H1 (cell line): ENCODE measurements at regions not wholly inside any gene's neighbourhood (a gene's known extent, or its start where the extent isn't known, plus 50 kb on each side); places are given as distances from the start of the nearest gene placed in this dataset.
A peak's percentile ranks its signal among the peaks of the same experiment; 100 is the strongest.

Experiments
- CTCF ChIA-PET: fragments of 300-600 bp; sonication (Branson Sonifier 250); formaldehyde crosslinking; loops from one replicate; lab custom pipeline; 2021; ENCODE audit not compliant: partially characterized antibody; lab: Charles Lee
- POLR2A ChIA-PET: fragments of 300-600 bp; sonication (Branson Sonifier 250); formaldehyde crosslinking; loops from one replicate; lab custom pipeline; 2021; ENCODE audit warnings: inconsistent platforms; ENCODE audit not compliant: partially characterized antibody; lab: Charles Lee
- DNase-seq, 2 experiments: peaks; one replicate each; pipeline versions ENCODE4 v3.0.0 to v3.0.0-alpha.2; 2010 to 2022; ENCODE audit warnings: low spot score in 2 of 2, low read depth in 1 of 2, mixed read lengths in 1 of 2
- FAIRE-seq: peaks from 2 replicates; lab custom pipeline; 2011; peaks lifted over from hg19 to GRCh38; lab: Jason Lieb, UNC
- H2AFZ ChIP-seq: 2 replicates; pipeline ENCODE4 v1.8.1; 2012; ENCODE audit warnings: low read length, inconsistent platforms
- H2AK5ac ChIP-seq: 2 replicates; pipeline ENCODE4 v1.6.1; 2013; ENCODE audit warnings: low read depth, low read length
- H2BK120ac ChIP-seq: replicated peaks from 2 replicates; pipeline ENCODE3; 2013; ENCODE audit warnings: low read depth, low read length, inconsistent platforms
- H2BK12ac ChIP-seq: 2 replicates; pipeline ENCODE4 v1.6.1; 2013; ENCODE audit warnings: low read depth, low read length
- H2BK15ac ChIP-seq: 2 replicates; pipeline ENCODE4 v1.6.1; 2013; ENCODE audit warnings: low read length
- H2BK20ac ChIP-seq: 2 replicates; pipeline ENCODE4 v1.6.1; 2013; ENCODE audit warnings: low read length
- H2BK5ac ChIP-seq: 2 replicates; pipeline ENCODE4 v1.6.1; 2013; ENCODE audit warnings: low read depth, low read length
- H3K14ac ChIP-seq: 2 replicates; pipeline ENCODE4 v1.6.1; 2013; ENCODE audit warnings: inconsistent platforms; ENCODE audit not compliant: insufficient read length
- H3K18ac ChIP-seq: 2 replicates; pipeline ENCODE4 v1.6.1; 2013; ENCODE audit warnings: low read length; ENCODE audit errors: extremely low read depth
- H3K23ac ChIP-seq: 2 replicates; pipeline ENCODE4 v1.6.1; 2013; ENCODE audit warnings: inconsistent platforms; ENCODE audit not compliant: insufficient read length
- H3K23me2 ChIP-seq: 2 replicates; pipeline ENCODE4 v1.6.1; 2013; ENCODE audit warnings: low read depth, low read length
- H3K27ac ChIP-seq: 2 replicates; pipeline ENCODE4 v1.6.1; 2011; ENCODE audit warnings: low read depth, low read length, inconsistent platforms
- H3K27me3 ChIP-seq, 4 experiments: replicated peaks in 1 of 4; 1 replicate in 1 of 4; 2 replicates in 3 of 4; pipeline versions ENCODE4 v1.6.1 to v1.8.1; 2011 to 2013; ENCODE audit warnings: low read length in 3 of 4, mild to moderate bottlenecking in 3 of 4, inconsistent platforms in 2 of 4, mixed read lengths in 2 of 4, moderate library complexity in 1 of 4; ENCODE audit not compliant: control insufficient read depth in 3 of 4, insufficient read depth in 3 of 4; ENCODE audit errors: extremely low read depth in 1 of 4
- H3K36me3 ChIP-seq, 4 experiments: 2 replicates each; pipeline versions ENCODE4 v1.6.1 to v1.8.1; 2011 to 2013; ENCODE audit warnings: mild to moderate bottlenecking in 4 of 4, low read length in 3 of 4, moderate library complexity in 2 of 4, control low read depth in 1 of 4, inconsistent platforms in 1 of 4; ENCODE audit not compliant: insufficient read depth in 4 of 4, control insufficient read depth in 2 of 4
- H3K4ac ChIP-seq: replicated peaks from 2 replicates; pipeline ENCODE3; 2013; ENCODE audit warnings: low read length, low read depth, mixed read lengths, inconsistent platforms; ENCODE audit not compliant: insufficient read length
- H3K4me1 ChIP-seq, 4 experiments: replicated peaks in 1 of 4; 1 replicate in 1 of 4; 2 replicates in 3 of 4; pipeline versions ENCODE4 v1.6.1 to v1.8.1; 2011 to 2013; ENCODE audit warnings: low read length in 3 of 4, inconsistent platforms in 2 of 4, mixed read lengths in 1 of 4; ENCODE audit not compliant: insufficient read depth in 4 of 4, control insufficient read depth in 3 of 4
- H3K4me2 ChIP-seq, 2 experiments: 2 replicates each; pipeline versions ENCODE4 v1.6.1 to v1.8.1; 2011 to 2013; ENCODE audit warnings: low read depth in 2 of 2, low read length in 2 of 2, control low read depth in 1 of 2, inconsistent platforms in 1 of 2, mild to moderate bottlenecking in 1 of 2; ENCODE audit not compliant: insufficient read depth in 1 of 2
- H3K4me3 ChIP-seq, 4 experiments: fragments of 200-600, 300-600 bp in 1 of 4; sonication (generic), shearing (Covaris generic), sonication (Bioruptor Twin) in 1 of 4; 2 replicates each; pipeline versions ENCODE4 v1.5.1 to v1.8.1; 2011 to 2016; ENCODE audit warnings: low read length in 4 of 4, low read depth in 3 of 4, control low read depth in 2 of 4, inconsistent platforms in 2 of 4, mild to moderate bottlenecking in 2 of 4, mixed read lengths in 1 of 4, moderate library complexity in 1 of 4; ENCODE audit not compliant: insufficient read depth in 2 of 4; ENCODE audit errors: extremely low read depth in 1 of 4
- H3K56ac ChIP-seq: replicated peaks from 2 replicates; pipeline ENCODE3; 2013; ENCODE audit warnings: low read depth, mild to moderate bottlenecking, mixed read lengths, low read length, inconsistent platforms; ENCODE audit not compliant: insufficient read length
- H3K79me1 ChIP-seq: 2 replicates; pipeline ENCODE4 v1.6.1; 2013; ENCODE audit warnings: low read depth, low read length, control low read depth
- H3K79me2 ChIP-seq, 2 experiments: 2 replicates each; pipeline versions ENCODE4 v1.6.1 to v1.8.1; 2012 to 2013; ENCODE audit warnings: low read length in 2 of 2, mild to moderate bottlenecking in 2 of 2, inconsistent platforms in 1 of 2; ENCODE audit not compliant: insufficient read depth in 2 of 2, control insufficient read depth in 1 of 2
- H3K9ac ChIP-seq, 4 experiments: replicated peaks in 1 of 4; 1 replicate in 1 of 4; 2 replicates in 3 of 4; pipeline versions ENCODE4 v1.6.1 to v1.8.1; 2011 to 2013; ENCODE audit warnings: low read depth in 3 of 4, low read length in 3 of 4, control low read depth in 2 of 4, mild to moderate bottlenecking in 2 of 4, moderate library complexity in 2 of 4, inconsistent platforms in 1 of 4; ENCODE audit errors: extremely low read depth in 1 of 4
- H3K9me3 ChIP-seq, 2 experiments: 2 replicates each; pipeline versions ENCODE4 v1.6.1 to v1.8.1; 2012 to 2013; ENCODE audit warnings: mild to moderate bottlenecking in 2 of 2, moderate library complexity in 2 of 2, control low read depth in 1 of 2, inconsistent platforms in 1 of 2, low read depth in 1 of 2, low read length in 1 of 2, mixed read lengths in 1 of 2; ENCODE audit not compliant: insufficient read depth in 2 of 2
- H4K20me1 ChIP-seq, 2 experiments: replicated peaks in 1 of 2; 2 replicates each; pipeline versions ENCODE3 to v1.8.1; 2011 to 2013; ENCODE audit warnings: inconsistent platforms in 2 of 2, low read length in 2 of 2, mild to moderate bottlenecking in 1 of 2; ENCODE audit not compliant: insufficient read depth in 2 of 2, control insufficient read depth in 1 of 2
- H4K5ac ChIP-seq: 2 replicates; pipeline ENCODE4 v1.6.1; 2013; ENCODE audit warnings: low read length, low read depth, mixed read lengths, inconsistent platforms; ENCODE audit not compliant: insufficient read length
- H4K8ac ChIP-seq: 2 replicates; pipeline ENCODE4 v1.8.0; 2013; ENCODE audit warnings: mild to moderate bottlenecking, moderate library complexity, low read length, inconsistent platforms; ENCODE audit not compliant: insufficient read depth; ENCODE audit errors: extremely low read depth
- H4K91ac ChIP-seq: replicated peaks from 2 replicates; pipeline ENCODE3; 2013; ENCODE audit warnings: low read length, mixed read lengths, inconsistent platforms; ENCODE audit not compliant: insufficient read length
- EZH2 ChIP-seq: fragments of 200-600 bp; sonication (generic); IDR thresholded peaks from 2 replicates; pipeline ENCODE4 v1.7.1; 2012; ENCODE audit warnings: low read depth, mild to moderate bottlenecking, moderate library complexity, low read length, inconsistent platforms; ENCODE audit not compliant: severe bottlenecking
- FOSL1 ChIP-seq: IDR thresholded peaks from 2 replicates; pipeline ENCODE4 v1.6.1; 2011; ENCODE audit warnings: mild to moderate bottlenecking, low read depth, low read length, moderate library complexity; ENCODE audit not compliant: insufficient read depth
- KDM5A ChIP-seq: fragments of 200-600 bp; IDR thresholded peaks from 2 replicates; pipeline ENCODE4 v1.7.1; 2012; ENCODE audit warnings: mild to moderate bottlenecking, low read length, inconsistent platforms, mixed read lengths
- MAX ChIP-seq: IDR thresholded peaks from 2 replicates; pipeline ENCODE4 v1.6.1; 2012; ENCODE audit warnings: inconsistent platforms
- RFX5 ChIP-seq: IDR thresholded peaks from 2 replicates; pipeline ENCODE4 v1.6.1; 2011; ENCODE audit warnings: low read depth, low read length, improper control_type of control experiment, borderline replicate concordance
- SIN3A ChIP-seq, 2 experiments: IDR thresholded peaks in 1 of 2; conservative IDR thresholded peaks in 1 of 2; 2 replicates each; pipeline ENCODE4 v1.6.1; 2011 to 2012; ENCODE audit warnings: low read length in 2 of 2, improper control_type of control experiment in 1 of 2, low read depth in 1 of 2, mild to moderate bottlenecking in 1 of 2
- SP2 ChIP-seq: IDR thresholded peaks from 2 replicates; pipeline ENCODE4 v1.6.1; 2012; ENCODE audit warnings: mild to moderate bottlenecking, low read length, inconsistent platforms
- TAF7 ChIP-seq: optimal IDR thresholded peaks from 2 replicates; pipeline ENCODE3; 2011; ENCODE audit warnings: low read depth, mild to moderate bottlenecking, inconsistent platforms, low read length, moderate library complexity, borderline replicate concordance
- TEAD4 ChIP-seq: IDR thresholded peaks from 2 replicates; pipeline ENCODE4 v1.6.1; 2012; ENCODE audit warnings: low read depth, low read length, inconsistent platforms, mixed read lengths
- WGBS, 2 experiments: shearing (Covaris generic) in 1 of 2; methylation state at CpG; one replicate each; pipeline versions ENCODE4 v1.1.6 to v1.1.7; 2013 to 2015; ENCODE audit warnings: low lambda C conversion rate in 2 of 2, mixed read lengths in 2 of 2, inconsistent platforms in 1 of 2, low coverage in 1 of 2, missing lambda C conversion rate in 1 of 2; ENCODE audit not compliant: insufficient replicate concordance in 2 of 2, insufficient coverage in 1 of 2, insufficient read length in 1 of 2; ENCODE audit errors: extremely low coverage in 1 of 2, missing lambda C conversion rate in 1 of 2; 5-methylcytosine and 5-hydroxymethylcytosine counted together

- H2AK5ac ChIP-seq = no peak overlapping the region
- FAIRE-seq = no peak
- no peak overlapping the region for H3K56ac ChIP-seq
- no peak overlapping the region for H2BK20ac ChIP-seq
- H3K27ac ChIP-seq = no peak overlapping the region
- no peak overlapping the region for H3K4me3 ChIP-seq
- H2BK15ac ChIP-seq = no peak overlapping the region
- no peaks in the 10 kb centered on the region for H3K36me3 ChIP-seq
- ChIA-PET CTCF (interaction anchor here (3.9 kb wide), 1 partner anchor 19 kb away, joined by 20 read pairs; no protein-coding TSS in a partner anchor), POLR2A (interaction anchor here (0.6 kb wide), 1 partner anchor 124 kb away, joined by 3 read pairs; no protein-coding TSS in a partner anchor)
- no peak overlapping the region for H3K23ac ChIP-seq
- no peak overlapping the region for H3K4ac ChIP-seq
- H3K79me2 ChIP-seq = no peaks in the 10 kb centered on the region
- H3K14ac ChIP-seq = no peak overlapping the region
- no peak for TF ChIP-seq KDM5A
- no peak for TF ChIP-seq MAX
- TF ChIP-seq FOSL1 = no peak
- TF ChIP-seq RFX5 = peak; percentile 39; the same call in 1 of the 2 replicates
- TF ChIP-seq TEAD4 = no peak
- TF ChIP-seq SIN3A (conservative IDR thresholded peaks at IDR 0.05 in 1 of 2, IDR thresholded peaks at IDR 0.05 in 1 of 2; ENCODE audit: low read depth in 1 of 2, low read length in 2 of 2) = no peak
- TF ChIP-seq SP2 = no peak
- TF ChIP-seq EZH2 = no peak
- TF ChIP-seq TAF7 = no peak
- no peak for DNase-seq
- H2BK12ac ChIP-seq = no peak overlapping the region
- 91% methylated on average over 4 of the region's 4 CpGs; no CpG with 5 or more reads in 1 of the 2 experiments for WGBS, 2 experiments
- no peaks in the 10 kb centered on the region; a peak in 1 of 7 replicates for H3K27me3 ChIP-seq
- H2BK120ac ChIP-seq = no peak overlapping the region
- no peak overlapping the region for H4K91ac ChIP-seq
- H3K23me2 ChIP-seq = no peaks in the 10 kb centered on the region
- no peak overlapping the region for H3K9ac ChIP-seq
- no peak overlapping the region for H2AFZ ChIP-seq
- H4K20me1 ChIP-seq = no peaks in the 10 kb centered on the region
- 0 out of 7 replicates have a peak, but pooled peaks cover 0 to 2% (median 0%) of the 10 kb centered on the region in 4 experiments for H3K4me1 ChIP-seq
- H4K5ac ChIP-seq = no peak overlapping the region
- H3K9me3 ChIP-seq = no peaks in the 10 kb centered on the region
- no peaks in the 10 kb centered on the region for H3K79me1 ChIP-seq
- H2BK5ac ChIP-seq = no peak overlapping the region
- no peak overlapping the region for H3K4me2 ChIP-seq
- H4K8ac ChIP-seq = no peak overlapping the region
- no peak overlapping the region for H3K18ac ChIP-seq
These were observed 283.7 kb upstream of the PODXL start for GRCh38 chr7:131839967-131840690.
